Endodermal cell (in vitro differentiated cells): ENCODE measurements at regions not wholly inside any gene's neighbourhood (a gene's known extent, or its start where the extent isn't known, plus 50 kb on each side); places are given as distances from the start of the nearest gene placed in this dataset.
"Not testable (repeated sequence)": the region's sequence is repeated elsewhere in the genome, so short reads cannot be mapped to it uniquely, and the experiment has no call there.

Experiments
- DNase-seq: peaks from one replicate; pipeline ENCODE4 v3.0.0-alpha.2; 2017
- H3K27ac ChIP-seq: 2 replicates; pipeline ENCODE4 v1.5.1; 2013; ENCODE audit warnings: mild to moderate bottlenecking, low read depth, low read length, moderate library complexity
- H3K27me3 ChIP-seq: 2 replicates; pipeline ENCODE4 v1.6.1; 2013; ENCODE audit warnings: mild to moderate bottlenecking, low read length, moderate library complexity; ENCODE audit not compliant: insufficient read depth, control insufficient read depth, poor library complexity, severe bottlenecking
- H3K36me3 ChIP-seq: 2 replicates; pipeline ENCODE4 v1.7.0; 2013; ENCODE audit warnings: mild to moderate bottlenecking, low read length, moderate library complexity; ENCODE audit not compliant: control insufficient read depth, insufficient read depth
- H3K4me1 ChIP-seq: one replicate; pipeline ENCODE4 v1.7.0; 2013; ENCODE audit warnings: low read length; ENCODE audit not compliant: control insufficient read depth, insufficient read depth
- H3K4me3 ChIP-seq: 2 replicates; pipeline ENCODE4 v1.5.1; 2013; ENCODE audit warnings: mild to moderate bottlenecking, low read length, moderate library complexity
- H3K9ac ChIP-seq: 2 replicates; pipeline ENCODE4 v1.6.1; 2013; ENCODE audit warnings: mild to moderate bottlenecking, low read length, moderate library complexity; ENCODE audit not compliant: poor library complexity, severe bottlenecking; ENCODE audit errors: extremely low read depth
- H3K9me3 ChIP-seq: 2 replicates; pipeline ENCODE4 v1.6.1; 2013; ENCODE audit warnings: mild to moderate bottlenecking, low read length, moderate library complexity; ENCODE audit not compliant: control insufficient read depth
- H3K27ac Mint-ChIP-seq: 2 replicates; pipeline ENCODE4 v1.8.0; 2020; ENCODE audit warnings: mixed read lengths
- H3K27me3 Mint-ChIP-seq: 2 replicates; pipeline ENCODE4 v1.8.0; 2021; ENCODE audit warnings: mild to moderate bottlenecking, mixed read lengths; ENCODE audit not compliant: insufficient read depth
- H3K36me3 Mint-ChIP-seq: 2 replicates; pipeline ENCODE4 v1.8.0; 2020; ENCODE audit warnings: low read depth, mixed read lengths
- H3K4me1 Mint-ChIP-seq: 2 replicates; pipeline ENCODE4 v1.8.0; 2020; ENCODE audit warnings: mixed read lengths
- H3K4me3 Mint-ChIP-seq: 2 replicates; pipeline ENCODE4 v1.8.0; 2020; ENCODE audit warnings: mild to moderate bottlenecking, moderate library complexity, mixed read lengths
- H3K9me3 Mint-ChIP-seq: 2 replicates; pipeline ENCODE4 v1.8.0; 2020; ENCODE audit warnings: mild to moderate bottlenecking, mixed read lengths
- CTCF ChIP-seq: fragments of 200-600 bp; sonication (generic); conservative IDR thresholded peaks from 2 replicates; pipeline ENCODE4 v1.5.0; 2021; ENCODE audit warnings: antibody characterized with exemption, mild to moderate bottlenecking
- WGBS, 2 experiments: methylation state at CpG; one replicate each; pipeline versions ENCODE4 v1.1.5 to v1.1.7; 2013; ENCODE audit warnings: missing lambda C conversion rate in 2 of 2, mixed read lengths in 1 of 2; ENCODE audit not compliant: insufficient coverage in 1 of 2, insufficient read length in 1 of 2; 5-methylcytosine and 5-hydroxymethylcytosine counted together

- Histone ChIP-seq H3K9me3 (no peaks in the 10 kb centered on the region), H3K4me3 (no peak overlapping the region), H3K27ac (no peak overlapping the region), H3K36me3 (no peaks in the 10 kb centered on the region), H3K27me3 (no peaks in the 10 kb centered on the region), H3K4me1 (no peaks in the 10 kb centered on the region), H3K9ac (no peak overlapping the region)
- no peak for TF ChIP-seq CTCF
- no peaks in the 10 kb centered on the region for H3K4me1 Mint-ChIP-seq
- DNase-seq: no peak
- WGBS, 2 experiments: 96% methylated on average over 3 to 4 of the region's 4 CpGs
- no peaks in the 10 kb centered on the region for H3K27me3 Mint-ChIP-seq
- H3K36me3 Mint-ChIP-seq: no peaks in the 10 kb centered on the region
- H3K27ac Mint-ChIP-seq: no peak overlapping the region
- H3K9me3 Mint-ChIP-seq: peaks cover 4% of the 10 kb centered on the region
- no peak overlapping the region for H3K4me3 Mint-ChIP-seq
These were observed 91.6 kb upstream of the ODAD2 start for GRCh38 chr10:28090506-28090905.

- Histone ChIP-seq H3K27me3 (no peaks in the 10 kb centered on the region), H3K36me3 (no peaks in the 10 kb centered on the region), H3K27ac (no peak overlapping the region), H3K9ac (no peak overlapping the region), H3K4me3 (no peak overlapping the region), H3K9me3 (no peaks in the 10 kb centered on the region), H3K4me1 (no peaks in the 10 kb centered on the region)
- Mint-ChIP-seq H3K4me1 (no peaks in the 10 kb centered on the region), H3K9me3 (peaks cover 4% of the 10 kb centered on the region), H3K27ac (no peak overlapping the region), H3K27me3 (no peaks in the 10 kb centered on the region), H3K36me3 (no peaks in the 10 kb centered on the region), H3K4me3 (no peak overlapping the region)
- WGBS, 2 experiments: 91 to 96% methylated on average over 4 to 10 of the region's 10 CpGs
- TF ChIP-seq CTCF: no peak
- no peak for DNase-seq
These were observed 90.6 kb upstream of the ODAD2 start for GRCh38 chr10:28089467-28089866.

- DNase-seq: no peak
- TF ChIP-seq CTCF: no peak
- Histone ChIP-seq H3K27me3 (no peaks in the 10 kb centered on the region), H3K4me3 (no peak overlapping the region), H3K9ac (no peak overlapping the region), H3K9me3 (no peaks in the 10 kb centered on the region), H3K4me1 (no peaks in the 10 kb centered on the region), H3K36me3 (no peaks in the 10 kb centered on the region), H3K27ac (no peak overlapping the region)
- Mint-ChIP-seq H3K4me1 (no peaks in the 10 kb centered on the region), H3K27ac (peak overlapping the region; percentile 30), H3K27me3 (peaks cover 2% of the 10 kb centered on the region), H3K4me3 (no peak overlapping the region), H3K9me3 (peaks cover 4% of the 10 kb centered on the region), H3K36me3 (no peaks in the 10 kb centered on the region)
- 89% methylated on average over 2 of the region's 2 CpGs; no CpG with 5 or more reads in 1 of the 2 experiments for WGBS, 2 experiments
These were observed 88.9 kb upstream of the ODAD2 start for GRCh38 chr10:28087661-28088351.

- not testable (repeated sequence) for H3K27ac ChIP-seq, H3K4me1 Mint-ChIP-seq, H3K4me3 ChIP-seq, H3K27ac Mint-ChIP-seq, H3K27me3 ChIP-seq, DNase-seq, H3K9me3 Mint-ChIP-seq, H3K27me3 Mint-ChIP-seq, H3K36me3 Mint-ChIP-seq, H3K36me3 ChIP-seq, H3K4me1 ChIP-seq, H3K9ac ChIP-seq, H3K4me3 Mint-ChIP-seq, H3K9me3 ChIP-seq
- WGBS, 2 experiments: 86 to 100% methylated on average over 1 of the region's 2 CpGs
These were observed 86.9 kb upstream of the ODAD2 start for GRCh38 chr10:28085760-28086159.
